H4 (cell line): ENCODE measurements at regions not wholly inside any gene's neighbourhood (a gene's known extent, or its start where the extent isn't known, plus 50 kb on each side); places are given as distances from the start of the nearest gene placed in this dataset.

Experiments used
- DNase-seq: peaks from one replicate; pipeline ENCODE4 v3.0.0-alpha.2; 2015; ENCODE audit warnings: low spot score

- no peak for DNase-seq
Measured at GRCh38 chr2:40507432-40507831, 55.5 kb upstream of the SLC8A1 start.

GRCh38 chr2:40510304-40510703 is 58.4 kb upstream of the SLC8A1 start:
- no peak for DNase-seq

DNA sequence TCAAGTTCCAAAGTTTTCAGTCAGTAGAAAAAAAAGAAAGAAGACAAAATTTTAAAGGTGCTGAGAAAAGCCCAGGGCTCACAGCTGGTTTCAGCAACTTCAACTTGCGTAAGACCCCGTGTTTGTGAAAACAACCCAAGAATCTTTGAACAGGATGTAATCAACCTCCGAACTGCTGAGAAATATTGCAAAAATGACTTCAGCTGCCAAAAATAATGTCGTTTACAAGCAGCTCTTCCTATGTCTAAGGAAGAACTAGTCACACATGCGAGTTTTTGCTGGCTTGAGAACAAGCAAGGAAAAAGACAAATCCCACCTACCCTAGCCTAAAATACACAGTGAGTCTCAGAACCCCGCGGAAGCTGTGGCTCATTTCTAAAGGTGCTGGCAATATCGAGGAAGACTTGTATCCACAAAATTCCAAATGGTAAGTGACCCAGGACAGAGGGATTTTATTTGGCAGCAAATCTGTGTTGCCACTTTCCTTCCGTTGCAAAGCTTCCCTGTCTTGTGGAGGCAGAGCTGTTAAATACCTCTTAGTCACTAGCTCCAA is 59.8 kb upstream of the SLC8A1 start:
- peak; percentile 29 for DNase-seq

DNA sequence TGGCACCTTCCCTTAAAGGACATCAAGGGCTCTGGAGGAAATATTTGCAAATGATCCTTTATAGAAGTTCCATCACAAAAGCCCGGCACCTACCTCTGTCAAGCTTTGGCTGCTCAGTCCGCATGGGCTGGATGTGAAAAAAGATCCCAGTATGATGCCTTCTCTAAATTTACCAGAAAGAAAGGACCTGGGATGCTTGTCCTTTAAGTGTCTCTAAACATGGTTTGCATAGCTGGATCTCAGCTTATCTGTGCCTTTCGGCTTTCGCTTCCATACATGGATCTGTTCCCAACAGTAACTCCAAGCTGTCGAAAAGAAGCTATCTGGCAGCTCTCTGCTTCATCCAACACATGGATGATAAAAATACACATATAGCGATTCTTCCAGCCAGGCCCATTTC is 60.4 kb upstream of the SLC8A1 start:
- no peak for DNase-seq

DNA sequence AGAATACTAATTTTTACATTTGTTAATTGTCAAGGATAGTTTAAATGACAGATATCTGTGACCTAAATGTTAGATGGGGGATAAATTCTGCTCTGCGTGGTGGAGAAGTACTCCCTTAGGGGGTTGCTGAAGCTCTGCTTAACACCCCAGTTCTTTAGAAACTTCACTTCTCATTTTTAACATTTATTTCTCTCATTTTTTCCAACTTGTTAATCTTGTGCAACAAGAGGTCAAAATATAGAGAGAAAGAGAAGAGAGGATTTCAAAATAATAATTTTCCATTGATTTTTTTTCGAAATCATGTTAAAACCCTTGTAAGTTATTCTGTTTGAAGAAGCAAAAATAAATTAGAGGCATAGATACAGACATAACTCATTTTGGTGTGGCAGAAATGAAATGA is 61.3 kb upstream of the SLC8A1 start:
- no peak for DNase-seq

GRCh38 chr2:40516604-40517003 is 64.7 kb upstream of the SLC8A1 start:
- DNase-seq = no peak

DNA sequence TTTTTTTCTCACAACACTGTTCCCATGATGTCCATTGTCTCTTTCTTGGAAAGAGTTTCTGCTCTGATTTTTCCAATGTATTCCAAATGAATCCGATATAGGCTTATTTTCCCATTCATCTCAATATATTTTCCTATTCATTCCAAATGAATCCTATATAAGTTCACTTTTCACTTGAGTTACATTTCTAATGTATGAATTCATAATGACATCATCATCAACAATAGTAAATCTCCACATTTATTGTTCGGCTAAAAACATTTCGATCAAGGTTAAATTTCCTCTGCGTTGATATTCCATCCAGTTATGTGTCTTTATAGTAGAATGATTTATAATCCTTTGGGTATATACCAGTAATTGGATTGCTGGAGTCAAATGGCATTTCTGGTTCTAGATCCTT is 76.7 kb upstream of the SLC8A1 start:
- no peak for DNase-seq

GRCh38 chr2:40531359-40531758 is 79.5 kb upstream of the SLC8A1 start:
- no peak for DNase-seq

DNA sequence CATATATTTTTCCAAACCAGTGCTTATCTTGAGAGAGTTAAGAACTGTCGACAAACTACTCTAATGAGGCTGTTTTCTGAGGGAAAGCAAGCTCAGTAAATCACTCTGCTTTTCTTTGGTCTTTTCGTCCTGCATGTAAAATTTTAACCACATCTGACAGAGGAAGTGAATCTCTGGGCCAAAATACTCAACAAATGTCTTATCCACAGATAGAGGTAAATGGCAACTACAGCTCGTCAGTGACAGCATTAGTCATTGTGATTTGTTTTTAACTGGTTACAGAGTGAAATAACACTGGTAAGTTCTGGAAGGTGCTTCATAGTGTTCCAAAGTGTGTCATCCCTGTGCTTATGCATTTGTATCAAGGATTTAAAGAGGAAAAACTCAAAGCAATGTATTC is 82.6 kb upstream of the SLC8A1 start:
- DNase-seq = no peak

GRCh38 chr2:40535972-40536371 is 84.1 kb upstream of the SLC8A1 start:
- DNase-seq = no peak

- DNase-seq = no peak
Measured at GRCh38 chr2:40540026-40540425, 88.1 kb upstream of the SLC8A1 start.

- no peak for DNase-seq
Measured at GRCh38 chr2:40543381-40543780, 91.5 kb upstream of the SLC8A1 start.

GRCh38 chr2:40544072-40544471 is 92.2 kb upstream of the SLC8A1 start:
- no peak for DNase-seq

- DNase-seq = no peak
Measured at GRCh38 chr2:40545645-40546044, 93.8 kb upstream of the SLC8A1 start.

GRCh38 chr2:40546439-40547191 is 94.7 kb upstream of the SLC8A1 start:
- DNase-seq = no peak

- no peak for DNase-seq
Measured at GRCh38 chr2:40548521-40548920, 96.6 kb upstream of the SLC8A1 start.

GRCh38 chr2:40550085-40550484 is 98.2 kb upstream of the SLC8A1 start:
- no peak for DNase-seq

DNA sequence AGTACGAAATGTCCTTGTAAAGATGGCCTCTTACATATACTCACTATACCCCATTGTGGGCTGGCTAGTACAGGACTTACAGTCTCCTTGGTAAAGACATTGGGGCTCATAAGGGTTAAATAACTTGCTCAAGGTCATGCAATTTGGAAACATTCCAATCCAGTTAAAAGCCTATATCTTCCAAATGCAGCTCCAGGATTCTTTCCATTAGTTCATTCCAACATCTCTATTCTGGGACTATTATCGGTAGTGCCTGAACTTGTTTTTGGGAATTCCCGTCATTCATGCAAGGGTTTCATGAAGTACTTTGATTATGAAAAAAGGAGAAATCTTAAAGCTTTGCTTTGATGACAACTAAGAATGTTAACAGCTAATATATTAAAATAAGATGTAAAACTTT is 99.2 kb upstream of the SLC8A1 start:
- no peak for DNase-seq

- DNase-seq = peak; percentile 20
Measured at GRCh38 chr2:40554665-40555294, 102.9 kb upstream of the SLC8A1 start.

DNA sequence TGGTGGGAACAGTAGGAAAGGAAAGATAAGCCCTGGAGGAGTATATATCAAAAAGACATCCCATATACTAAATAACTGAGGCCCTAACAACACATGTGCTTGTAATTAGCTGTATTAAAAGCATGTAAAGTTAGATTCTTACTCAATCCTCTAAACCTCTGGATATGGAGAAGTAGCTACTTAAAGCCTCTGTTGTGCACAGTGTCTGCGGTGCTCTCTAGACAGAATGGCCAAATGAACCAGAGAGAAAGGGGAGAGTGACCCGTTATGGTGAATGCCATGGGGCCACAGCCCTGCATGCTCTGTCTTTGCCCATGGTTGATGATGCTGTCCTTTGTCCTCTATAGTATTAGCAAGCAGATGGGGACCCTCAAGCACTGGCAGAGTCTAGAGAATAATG is 104.4 kb upstream of the SLC8A1 start:
- DNase-seq = no peak

DNA sequence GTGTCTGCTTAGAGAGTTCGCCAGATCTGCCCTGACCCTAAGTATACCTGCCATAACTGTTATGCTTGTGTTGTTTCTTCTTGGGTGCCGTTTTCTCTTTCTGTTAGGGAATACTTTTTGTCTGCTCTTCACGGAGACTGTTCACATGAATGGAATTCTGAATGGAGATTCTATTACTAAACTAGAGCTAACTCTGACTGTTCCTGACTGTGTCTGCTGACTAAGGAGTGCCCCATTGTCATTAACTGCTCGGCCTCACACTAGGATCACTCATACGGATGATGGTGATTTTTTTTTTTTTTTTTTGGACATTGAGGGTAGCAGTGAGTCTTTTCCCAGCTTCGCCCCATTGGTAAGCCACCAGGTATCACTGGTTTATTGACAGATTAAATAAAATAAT is 104.8 kb upstream of the SLC8A1 start:
- DNase-seq = no peak

DNA sequence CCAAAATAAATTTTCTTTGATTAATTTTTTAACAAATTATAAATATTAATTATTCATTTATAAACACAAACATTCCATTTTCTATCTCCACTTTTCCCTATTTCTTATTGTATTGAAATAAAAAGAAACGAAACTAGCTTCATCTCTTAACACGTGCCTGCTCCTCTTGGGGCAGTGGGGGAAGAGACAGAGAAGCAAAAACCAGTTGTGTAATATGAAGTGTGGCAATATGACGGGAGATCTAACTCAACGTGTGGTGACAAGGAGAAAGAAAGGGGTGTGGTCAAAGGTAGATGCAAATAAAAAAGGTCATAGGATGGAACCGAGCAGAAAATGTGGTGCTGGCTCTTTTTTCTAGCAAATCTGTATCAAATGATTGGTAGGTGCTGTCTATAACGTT is 106.9 kb upstream of the SLC8A1 start:
- no peak for DNase-seq

DNA sequence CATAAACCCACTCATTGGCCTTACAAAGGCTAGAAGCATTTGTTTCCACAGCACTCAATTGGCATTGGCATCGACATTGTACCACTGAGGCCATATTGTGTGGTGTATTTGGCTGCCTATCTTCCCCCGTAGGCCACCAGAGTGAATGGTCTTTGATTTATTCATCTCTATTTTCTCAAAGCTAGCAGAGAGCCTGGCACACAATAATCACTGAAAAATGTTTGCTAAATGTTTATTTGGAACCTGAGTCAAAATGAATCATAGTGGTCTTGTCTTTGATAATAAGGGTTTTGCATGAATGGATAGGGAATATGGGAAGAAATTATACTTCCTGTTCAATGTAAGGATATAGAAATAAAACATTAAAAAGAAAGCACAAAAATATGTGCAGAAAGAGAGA is 107.3 kb upstream of the SLC8A1 start:
- DNase-seq = no peak

DNA sequence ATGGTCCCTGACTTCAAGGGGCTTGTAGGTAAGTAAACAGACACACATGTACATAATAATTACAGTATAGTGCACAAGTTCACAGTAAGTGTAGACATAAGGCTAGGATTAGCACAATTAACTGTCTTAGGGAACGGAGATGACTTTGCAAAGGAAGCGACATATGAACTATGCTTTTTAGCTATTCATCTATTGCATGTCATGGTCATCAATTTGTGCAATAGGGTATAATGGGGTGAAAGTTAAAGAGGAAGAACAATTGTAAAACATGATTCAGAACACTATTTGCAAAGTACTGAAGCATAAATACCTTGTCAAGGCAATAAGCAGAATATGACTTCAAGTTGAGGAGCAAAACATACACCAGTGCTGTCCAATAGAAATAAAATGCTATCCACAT is 112.3 kb upstream of the SLC8A1 start:
- DNase-seq = no peak
